ENCODE measurements at regions not wholly inside any gene's neighbourhood (a gene's known extent, or its start where the extent isn't known, plus 50 kb on each side); places are given as distances from the start of the nearest gene placed in this dataset.

DNA sequence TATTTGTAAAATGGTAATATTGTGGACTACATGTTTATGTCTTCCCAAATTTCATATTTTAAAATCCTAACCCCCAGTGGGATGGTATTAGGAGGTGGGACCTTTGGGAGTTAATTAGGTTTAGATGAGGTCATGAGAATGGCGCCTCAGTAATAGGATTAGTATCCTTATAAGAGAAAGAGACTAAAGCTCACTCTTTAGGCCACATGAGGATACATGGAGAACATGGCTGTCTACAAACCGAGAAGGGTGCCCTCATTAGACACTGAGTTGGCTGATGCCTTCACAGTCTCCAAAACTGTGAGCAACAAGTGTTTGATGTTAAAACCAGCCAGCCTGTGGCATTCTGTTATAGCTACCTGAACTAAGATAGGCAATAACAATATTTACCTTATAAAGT, 58.3 kb upstream of the OTOGL start:
- intact Hi-C loops (cut with micrococcal nuclease): loop anchor here (1.0 to 5.0 kb wide), 2 partner anchors 8 to 154 kb away; no protein-coding TSS in a partner anchor
- Histone ChIP-seq H3K79me2 (ENCODE audit: low read length) (no peaks in the 10 kb centered on the region), H3K4me2 (ENCODE audit: low read length) (no peak overlapping the region), H3K27ac (ENCODE audit: low read length) (no peak overlapping the region), H3K9me2 (replicated peaks; ENCODE audit: low read length) (no peaks in the 10 kb centered on the region), H3F3A (ENCODE audit: low read length, unreplicated experiment) (peaks cover 10% of the 10 kb centered on the region), H3K4me3 (ENCODE audit: low read length) (no peak overlapping the region), H3K9ac (ENCODE audit: low read length) (no peak overlapping the region), H3K27me3 (ENCODE audit: low read length) (no peaks in the 10 kb centered on the region), H3K4me1 (ENCODE audit: insufficient read depth, low read length) (peaks cover 29% of the 10 kb centered on the region), H3K9me3 (ENCODE audit: low read length) (no peaks in the 10 kb centered on the region), H4K20me1 (ENCODE audit: low read length) (no peaks in the 10 kb centered on the region), H3K36me3 (ENCODE audit: low read depth, low read length) (no peaks in the 10 kb centered on the region), H2AFZ (ENCODE audit: low read length) (no peak overlapping the region)
- no TSS peak for BruUV-seq (replicated peaks)
- TF ChIP-seq EZH2phosphoT487 (IDR thresholded peaks at IDR 0.05; ENCODE audit: borderline replicate concordance, low read length) (no peak), CTCF (conservative IDR thresholded peaks at IDR 0.05; ENCODE audit: low read depth, low read length) (no peak), EZH2 (IDR thresholded peaks at IDR 0.05; ENCODE audit: low read length, unreplicated experiment) (no peak)
- DNase-seq: no peak
- CTCF ChIA-PET: no interaction called here
- POLR2A ChIA-PET (ENCODE audit: unreplicated experiment): no interaction called here
- ATAC-seq: no peak

- intact Hi-C loops (cut with micrococcal nuclease): loop anchor here (5.0 kb wide), 1 partner anchor 153 kb away; no protein-coding TSS in a partner anchor
- DNase-seq (no peak), ATAC-seq (no peak)
- Histone ChIP-seq H3K4me1 (ENCODE audit: insufficient read depth, low read length) (peaks cover 21% of the 10 kb centered on the region), H3K36me3 (ENCODE audit: low read depth, low read length) (no peaks in the 10 kb centered on the region), H3K4me2 (ENCODE audit: low read length) (no peak overlapping the region), H3K9me3 (ENCODE audit: low read length) (no peaks in the 10 kb centered on the region), H3K27me3 (ENCODE audit: low read length) (no peaks in the 10 kb centered on the region), H3K9me2 (replicated peaks; ENCODE audit: low read length) (no peaks in the 10 kb centered on the region), H3F3A (ENCODE audit: low read length, unreplicated experiment) (peaks cover 3% of the 10 kb centered on the region), H3K27ac (ENCODE audit: low read length) (no peak overlapping the region), H3K79me2 (ENCODE audit: low read length) (no peaks in the 10 kb centered on the region), H3K4me3 (ENCODE audit: low read length) (no peak overlapping the region), H4K20me1 (ENCODE audit: low read length) (no peaks in the 10 kb centered on the region), H3K9ac (ENCODE audit: low read length) (no peak overlapping the region), H2AFZ (ENCODE audit: low read length) (no peak overlapping the region)
- BruUV-seq (replicated peaks): no TSS peak
- TF ChIP-seq CTCF (conservative IDR thresholded peaks at IDR 0.05; ENCODE audit: low read depth, low read length): no peak
- ChIA-PET CTCF (no interaction called here), POLR2A (ENCODE audit: unreplicated experiment) (no interaction called here)
Observed at GRCh38 chr12:80040075-80040738, 59.1 kb upstream of the OTOGL start.

DNA sequence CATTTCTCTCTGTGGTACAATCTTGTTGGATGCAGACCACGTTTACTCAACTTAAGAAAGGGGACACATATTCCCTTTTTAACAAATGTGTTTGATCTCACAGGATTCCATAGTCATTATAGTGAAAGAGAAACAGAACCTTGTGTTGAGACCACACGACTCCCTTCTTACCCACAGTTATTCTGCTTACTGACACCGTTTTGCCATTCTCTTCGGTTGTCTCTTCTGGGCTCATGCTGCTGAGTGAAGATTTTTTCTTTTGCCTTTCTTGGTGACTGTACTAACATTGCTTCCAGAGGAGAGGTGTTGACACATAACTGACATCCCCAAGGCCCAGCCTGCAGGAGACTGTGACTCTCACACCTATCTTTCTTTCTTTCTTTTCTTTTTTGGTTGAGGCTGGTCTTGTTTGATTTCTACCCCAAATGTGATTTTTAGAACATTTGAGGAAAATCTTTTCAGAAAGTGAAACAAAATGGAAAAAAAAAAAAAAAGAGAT, 61.2 kb upstream of the OTOGL start:
- ATAC-seq (no peak), DNase-seq (no peak)
- H3K4me1 ChIP-seq (ENCODE audit: insufficient read depth, low read length): peaks cover 27% of the 10 kb centered on the region
- no peaks in the 10 kb centered on the region for H3K36me3 ChIP-seq (ENCODE audit: low read depth, low read length)
- no peaks in the 10 kb centered on the region for H3K9me2 ChIP-seq (replicated peaks; ENCODE audit: low read length)
- H3K4me2 ChIP-seq (ENCODE audit: low read length): no peak overlapping the region
- no peak overlapping the region for H3K27ac ChIP-seq (ENCODE audit: low read length)
- no peak overlapping the region for H3K4me3 ChIP-seq (ENCODE audit: low read length)
- ChIA-PET POLR2A (ENCODE audit: unreplicated experiment) (no interaction called here), CTCF (no interaction called here)
- H3K79me2 ChIP-seq (ENCODE audit: low read length): no peaks in the 10 kb centered on the region
- H3K27me3 ChIP-seq (ENCODE audit: low read length): no peaks in the 10 kb centered on the region
- intact Hi-C loops (cut with micrococcal nuclease): loop anchor here (10.0 kb wide), 1 partner anchor 237 kb away; no protein-coding TSS in a partner anchor
- H3K9ac ChIP-seq (ENCODE audit: low read length): no peak overlapping the region
- no peaks in the 10 kb centered on the region for H3K9me3 ChIP-seq (ENCODE audit: low read length)
- BruUV-seq (replicated peaks): no TSS peak
- H4K20me1 ChIP-seq (ENCODE audit: low read length): no peaks in the 10 kb centered on the region
- no peaks in the 10 kb centered on the region for H3F3A ChIP-seq (ENCODE audit: low read length, unreplicated experiment)
- TF ChIP-seq EZH2 (IDR thresholded peaks at IDR 0.05; ENCODE audit: low read length, unreplicated experiment) (no peak), EZH2phosphoT487 (IDR thresholded peaks at IDR 0.05; ENCODE audit: borderline replicate concordance, low read length) (no peak), CTCF (conservative IDR thresholded peaks at IDR 0.05; ENCODE audit: low read depth, low read length) (no peak)
- H2AFZ ChIP-seq (ENCODE audit: low read length): no peak overlapping the region

Measured in PC-3 (cell line).